HepG2 (cell line): ENCODE measurements at regions not wholly inside any gene's neighbourhood (a gene's known extent, or its start where the extent isn't known, plus 50 kb on each side); places are given as distances from the start of the nearest gene placed in this dataset.
A peak's percentile ranks its signal among the peaks of the same experiment; 100 is the strongest.

Source experiments
- BHLHE40 ChIP-seq: IDR thresholded peaks from 2 replicates; pipeline ENCODE4 v1.6.1; 2011; ENCODE audit warnings: low read length, improper control_type of control experiment
- ETV5 ChIP-seq: IDR thresholded peaks from 2 replicates; pipeline ENCODE4 v1.6.1; 2018; ENCODE audit warnings: missing biosample characterization, missing genetic modification reagents, inconsistent platforms, borderline replicate concordance
- GABPA ChIP-seq, 2 experiments: IDR thresholded peaks; 2 replicates each; pipeline ENCODE4 v1.6.1; 2011 to 2016; ENCODE audit warnings: low read depth in 2 of 2, low read length in 1 of 2, missing biosample characterization in 1 of 2, missing genetic modification characterization in 1 of 2
- HNF4G ChIP-seq, 2 experiments: sonication (generic) in 1 of 2; formaldehyde crosslinking in 1 of 2; IDR thresholded peaks; 2 replicates each; pipeline versions ENCODE4 v1.4.0 to v1.6.1; 2011 to 2020; ENCODE audit warnings: borderline replicate concordance in 2 of 2, low read depth in 2 of 2, mild to moderate bottlenecking in 2 of 2, low read length in 1 of 2, missing genetic modification reagents in 1 of 2, moderate library complexity in 1 of 2
- HNRNPLL ChIP-seq: fragments of 200-400 bp; formaldehyde crosslinking; IDR thresholded peaks from 2 replicates; pipeline ENCODE4 v1.6.1; 2017; ENCODE audit warnings: mild to moderate bottlenecking, low read depth, low read length; ENCODE audit not compliant: poor library complexity, severe bottlenecking
- IRF9 ChIP-seq: sonication (generic); formaldehyde crosslinking; IDR thresholded peaks from 2 replicates; pipeline ENCODE4 v1.8.0; 2022; ENCODE audit warnings: missing genetic modification reagents, mild to moderate bottlenecking, borderline replicate concordance
- KAT8 ChIP-seq: IDR thresholded peaks from 2 replicates; pipeline ENCODE4 v1.6.1; 2016; ENCODE audit warnings: missing genetic modification reagents, missing compliant biosample characterization
- KDM2A ChIP-seq: sonication (generic); formaldehyde crosslinking; IDR thresholded peaks from 2 replicates; pipeline ENCODE4 v1.4.0; 2020; ENCODE audit warnings: low read depth, missing genetic modification reagents, borderline replicate concordance
- SMAD3 ChIP-seq: sonication (generic); formaldehyde crosslinking; IDR thresholded peaks from 2 replicates; pipeline ENCODE4 v1.4.0; 2020; ENCODE audit warnings: missing genetic modification reagents
- SMC3 ChIP-seq: IDR thresholded peaks from 2 replicates; pipeline ENCODE4 v1.6.1; 2011; ENCODE audit warnings: low read length, improper control_type of control experiment
- STAG1 ChIP-seq: sonication (generic); formaldehyde crosslinking; IDR thresholded peaks from 2 replicates; pipeline ENCODE4 v1.4.0; 2020; ENCODE audit warnings: missing genetic modification reagents
- YEATS4 ChIP-seq: sonication (generic); formaldehyde crosslinking; IDR thresholded peaks from 2 replicates; pipeline ENCODE4 v1.4.0; 2020; ENCODE audit warnings: missing genetic modification reagents, borderline replicate concordance
- YY1 ChIP-seq: IDR thresholded peaks from 2 replicates; pipeline ENCODE4 v1.6.1; 2011; ENCODE audit warnings: low read length, low read depth, moderate library complexity, mild to moderate bottlenecking; ENCODE audit not compliant: insufficient read depth, insufficient replicate concordance
- ZBTB33 ChIP-seq: sonication (generic); formaldehyde crosslinking; IDR thresholded peaks from 2 replicates; pipeline ENCODE4 v1.4.0; 2020; ENCODE audit warnings: missing genetic modification reagents
- ZMYM3 ChIP-seq: sonication (generic); formaldehyde crosslinking; IDR thresholded peaks from 2 replicates; pipeline ENCODE4 v1.5.1; 2020; ENCODE audit warnings: mild to moderate bottlenecking, missing genetic modification reagents
- ZNF343 ChIP-seq: sonication (generic); formaldehyde crosslinking; IDR thresholded peaks from 2 replicates; pipeline ENCODE4 v1.4.0; 2020; ENCODE audit warnings: mild to moderate bottlenecking, missing genetic modification reagents
- TF ChIP-seq, protein P1 (sequence below): sonication (generic); formaldehyde crosslinking; IDR thresholded peaks from 2 replicates; pipeline ENCODE4 v1.5.1; 2020; ENCODE audit warnings: mild to moderate bottlenecking, missing genetic modification reagents, moderate library complexity
- TF ChIP-seq, protein P2 (sequence below): sonication (generic); formaldehyde crosslinking; IDR thresholded peaks from 2 replicates; pipeline ENCODE4 v1.5.1; 2020; ENCODE audit warnings: mild to moderate bottlenecking, moderate library complexity, missing genetic modification reagents

DNA sequence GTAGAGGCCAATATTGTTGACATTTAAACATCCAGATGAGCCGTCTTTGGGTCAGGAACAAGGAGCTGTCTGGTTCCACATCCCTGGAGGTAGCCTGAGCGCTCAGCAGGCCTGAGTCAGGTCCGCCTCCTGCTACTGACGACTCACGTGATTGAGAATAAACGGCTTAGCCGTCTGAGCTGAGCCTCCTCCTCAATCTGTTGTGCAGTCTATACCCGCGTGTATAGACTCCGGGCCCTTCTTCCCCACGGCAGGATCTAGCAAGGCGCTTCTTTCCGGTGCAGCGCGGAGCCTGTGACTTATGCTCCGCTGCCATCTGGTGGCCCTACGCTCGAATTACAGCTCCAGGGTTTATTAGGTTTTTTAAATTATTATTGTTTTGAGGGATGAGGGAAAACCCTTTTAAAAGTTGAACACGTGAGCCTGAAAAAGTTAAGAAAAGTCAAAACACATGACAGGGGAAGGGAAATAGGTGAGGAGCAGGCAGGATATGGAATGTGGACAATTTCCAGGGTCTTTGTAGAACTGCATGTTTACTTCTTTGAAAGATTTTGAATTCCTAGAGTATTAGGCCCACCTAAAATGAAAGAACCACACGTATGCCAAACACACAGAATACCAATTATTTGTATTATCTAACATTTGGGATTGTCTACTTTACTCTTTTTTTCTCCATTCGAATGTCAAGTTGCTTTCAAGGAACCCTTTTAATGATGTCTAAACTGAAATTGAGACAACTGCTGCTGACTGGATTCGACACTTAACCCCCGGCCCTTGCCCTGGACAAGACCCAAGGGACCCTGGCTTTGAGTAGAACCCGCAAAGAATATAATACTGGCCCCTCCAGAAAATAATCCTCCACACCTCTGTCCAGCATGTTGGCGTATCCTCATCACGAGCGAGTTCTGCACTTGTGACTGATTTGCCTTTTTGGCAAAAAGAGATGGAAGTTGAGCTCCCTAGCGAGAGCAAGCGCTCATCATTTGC, 112.4 kb upstream of the ZNF236 start (continued):
- TF ChIP-seq IRF9 (CRISPR knock-in tag) (0 out of 2 replicates have a peak, but pooled peaks have one; percentile 36), GABPA (IDR thresholded peaks at IDR 0.05; ENCODE audit: low read depth, low read length) (no peak), GABPA (CRISPR knock-in tag; IDR thresholded peaks at IDR 0.05; ENCODE audit: low read depth) (peak; percentile 54; the same call in 1 of the 2 replicates), KAT8 (CRISPR knock-in tag) (0 out of 2 replicates have a peak, but pooled peaks have one; percentile 39), BHLHE40 (0 out of 2 replicates have a peak, but pooled peaks have one; percentile 19), SMC3 (peak; percentile 83), YEATS4 (CRISPR knock-in tag) (0 out of 2 replicates have a peak, but pooled peaks have one; percentile 28), ZBTB33 (CRISPR knock-in tag) (0 out of 2 replicates have a peak, but pooled peaks have one; percentile 46), ZNF343 (CRISPR knock-in tag) (peak; percentile 100), KDM2A (peak; percentile 63; the same call in 1 of the 2 replicates), ETV5 (CRISPR knock-in tag) (peak; percentile 42; the same call in 1 of the 2 replicates), HNF4G (IDR thresholded peaks at IDR 0.05; ENCODE audit: borderline replicate concordance, low read depth, low read length) (no peak), HNF4G (CRISPR knock-in tag; IDR thresholded peaks at IDR 0.05; ENCODE audit: borderline replicate concordance, low read depth) (no peak), STAG1 (peak; percentile 94), ZMYM3 (CRISPR knock-in tag) (no peak), YY1 (no peak), HNRNPLL (no peak), SMAD3 (CRISPR knock-in tag) (0 out of 2 replicates have a peak, but pooled peaks have one; percentile 47)
- TF ChIP-seq, protein P1, sequence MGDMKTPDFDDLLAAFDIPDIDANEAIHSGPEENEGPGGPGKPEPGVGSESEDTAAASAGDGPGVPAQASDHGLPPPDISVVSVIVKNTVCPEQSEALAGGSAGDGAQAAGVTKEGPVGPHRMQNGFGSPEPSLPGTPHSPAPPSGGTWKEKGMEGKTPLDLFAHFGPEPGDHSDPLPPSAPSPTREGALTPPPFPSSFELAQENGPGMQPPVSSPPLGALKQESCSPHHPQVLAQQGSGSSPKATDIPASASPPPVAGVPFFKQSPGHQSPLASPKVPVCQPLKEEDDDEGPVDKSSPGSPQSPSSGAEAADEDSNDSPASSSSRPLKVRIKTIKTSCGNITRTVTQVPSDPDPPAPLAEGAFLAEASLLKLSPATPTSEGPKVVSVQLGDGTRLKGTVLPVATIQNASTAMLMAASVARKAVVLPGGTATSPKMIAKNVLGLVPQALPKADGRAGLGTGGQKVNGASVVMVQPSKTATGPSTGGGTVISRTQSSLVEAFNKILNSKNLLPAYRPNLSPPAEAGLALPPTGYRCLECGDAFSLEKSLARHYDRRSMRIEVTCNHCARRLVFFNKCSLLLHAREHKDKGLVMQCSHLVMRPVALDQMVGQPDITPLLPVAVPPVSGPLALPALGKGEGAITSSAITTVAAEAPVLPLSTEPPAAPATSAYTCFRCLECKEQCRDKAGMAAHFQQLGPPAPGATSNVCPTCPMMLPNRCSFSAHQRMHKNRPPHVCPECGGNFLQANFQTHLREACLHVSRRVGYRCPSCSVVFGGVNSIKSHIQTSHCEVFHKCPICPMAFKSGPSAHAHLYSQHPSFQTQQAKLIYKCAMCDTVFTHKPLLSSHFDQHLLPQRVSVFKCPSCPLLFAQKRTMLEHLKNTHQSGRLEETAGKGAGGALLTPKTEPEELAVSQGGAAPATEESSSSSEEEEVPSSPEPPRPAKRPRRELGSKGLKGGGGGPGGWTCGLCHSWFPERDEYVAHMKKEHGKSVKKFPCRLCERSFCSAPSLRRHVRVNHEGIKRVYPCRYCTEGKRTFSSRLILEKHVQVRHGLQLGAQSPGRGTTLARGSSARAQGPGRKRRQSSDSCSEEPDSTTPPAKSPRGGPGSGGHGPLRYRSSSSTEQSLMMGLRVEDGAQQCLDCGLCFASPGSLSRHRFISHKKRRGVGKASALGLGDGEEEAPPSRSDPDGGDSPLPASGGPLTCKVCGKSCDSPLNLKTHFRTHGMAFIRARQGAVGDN (CRISPR knock-in tag) = peak; percentile 15; the same call in 1 of the 2 replicates
- TF ChIP-seq, protein P2, sequence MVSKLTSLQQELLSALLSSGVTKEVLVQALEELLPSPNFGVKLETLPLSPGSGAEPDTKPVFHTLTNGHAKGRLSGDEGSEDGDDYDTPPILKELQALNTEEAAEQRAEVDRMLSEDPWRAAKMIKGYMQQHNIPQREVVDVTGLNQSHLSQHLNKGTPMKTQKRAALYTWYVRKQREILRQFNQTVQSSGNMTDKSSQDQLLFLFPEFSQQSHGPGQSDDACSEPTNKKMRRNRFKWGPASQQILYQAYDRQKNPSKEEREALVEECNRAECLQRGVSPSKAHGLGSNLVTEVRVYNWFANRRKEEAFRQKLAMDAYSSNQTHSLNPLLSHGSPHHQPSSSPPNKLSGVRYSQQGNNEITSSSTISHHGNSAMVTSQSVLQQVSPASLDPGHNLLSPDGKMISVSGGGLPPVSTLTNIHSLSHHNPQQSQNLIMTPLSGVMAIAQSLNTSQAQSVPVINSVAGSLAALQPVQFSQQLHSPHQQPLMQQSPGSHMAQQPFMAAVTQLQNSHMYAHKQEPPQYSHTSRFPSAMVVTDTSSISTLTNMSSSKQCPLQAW (CRISPR knock-in tag) = 0 out of 2 replicates have a peak, but pooled peaks have one; percentile 18
